ENCODE measurements at regions not wholly inside any gene's neighbourhood (a gene's known extent, or its start where the extent isn't known, plus 50 kb on each side); places are given as distances from the start of the nearest gene placed in this dataset.

- TF ChIP-seq CTCF (IDR thresholded peaks at IDR 0.05) (no peak), POLR2A (IDR thresholded peaks at IDR 0.05) (no peak)
These were observed 1034.7 kb upstream of the GHITM start for GRCh38 chr10:83104616-83105015.

Data from heart left ventricle (tissue), 13 donors.